ENCODE measurements at regions not wholly inside any gene's neighbourhood (a gene's known extent, or its start where the extent isn't known, plus 50 kb on each side); places are given as distances from the start of the nearest gene placed in this dataset.

DNA sequence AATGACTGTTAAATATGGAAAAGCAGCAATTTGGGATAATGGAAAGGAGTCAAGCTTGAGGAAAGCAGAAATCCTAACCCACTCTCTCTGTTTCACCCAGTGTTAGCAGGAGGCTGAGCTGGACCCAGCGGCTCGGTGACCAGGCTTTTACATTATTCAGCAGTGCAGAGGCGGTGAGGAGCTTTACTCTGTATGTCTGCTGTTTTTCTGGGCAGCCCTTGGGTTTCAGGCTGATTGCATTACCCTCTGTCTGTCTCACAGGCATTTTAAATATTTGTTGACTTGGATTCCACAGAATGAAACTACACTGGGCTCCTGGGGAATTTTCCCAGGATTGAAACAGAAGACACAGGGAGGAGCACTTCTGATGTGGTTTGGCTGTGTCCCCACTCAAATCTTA, 368.0 kb downstream of the GALR1 start:
- H3K36me3 ChIP-seq, result no peaks in the 10 kb centered on the region
- H3K4me3 ChIP-seq, result no peak overlapping the region
- H3K9me3 ChIP-seq, result no peaks in the 10 kb centered on the region
- WGBS, 5 donors, result 69 to 82% (median 76%) methylated on average over 3 of the region's 3 CpGs
- no peaks in the 10 kb centered on the region for H3K4me1 ChIP-seq
- intact Hi-C loops (cut with DNase I; ENCODE audit: low total_unique reads), result no loop called here
- H3K27ac ChIP-seq, result no peak overlapping the region
- TF ChIP-seq POLR2A (IDR thresholded peaks at IDR 0.05) (no peak), POLR2AphosphoS5 (IDR thresholded peaks at IDR 0.05) (no peak)
- TF ChIP-seq, protein P1, sequence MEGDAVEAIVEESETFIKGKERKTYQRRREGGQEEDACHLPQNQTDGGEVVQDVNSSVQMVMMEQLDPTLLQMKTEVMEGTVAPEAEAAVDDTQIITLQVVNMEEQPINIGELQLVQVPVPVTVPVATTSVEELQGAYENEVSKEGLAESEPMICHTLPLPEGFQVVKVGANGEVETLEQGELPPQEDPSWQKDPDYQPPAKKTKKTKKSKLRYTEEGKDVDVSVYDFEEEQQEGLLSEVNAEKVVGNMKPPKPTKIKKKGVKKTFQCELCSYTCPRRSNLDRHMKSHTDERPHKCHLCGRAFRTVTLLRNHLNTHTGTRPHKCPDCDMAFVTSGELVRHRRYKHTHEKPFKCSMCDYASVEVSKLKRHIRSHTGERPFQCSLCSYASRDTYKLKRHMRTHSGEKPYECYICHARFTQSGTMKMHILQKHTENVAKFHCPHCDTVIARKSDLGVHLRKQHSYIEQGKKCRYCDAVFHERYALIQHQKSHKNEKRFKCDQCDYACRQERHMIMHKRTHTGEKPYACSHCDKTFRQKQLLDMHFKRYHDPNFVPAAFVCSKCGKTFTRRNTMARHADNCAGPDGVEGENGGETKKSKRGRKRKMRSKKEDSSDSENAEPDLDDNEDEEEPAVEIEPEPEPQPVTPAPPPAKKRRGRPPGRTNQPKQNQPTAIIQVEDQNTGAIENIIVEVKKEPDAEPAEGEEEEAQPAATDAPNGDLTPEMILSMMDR (IDR thresholded peaks at IDR 0.05 in 8 of 11, conservative IDR thresholded peaks at IDR 0.05 in 3 of 11), result no peak
- no peak for DNase-seq
- peaks cover 0 to 6% (median 0%) of the 10 kb centered on the region in 7 donors for H3K27me3 ChIP-seq (replicated peaks in 1 of 7)

- Histone ChIP-seq H3K4me1 (no peaks in the 10 kb centered on the region), H3K9me3 (no peaks in the 10 kb centered on the region), H3K27ac (no peak overlapping the region), H3K4me3 (no peak overlapping the region), H3K27me3 (replicated peaks in 1 of 7) (peaks cover 0 to 3% (median 0%) of the 10 kb centered on the region in 7 donors), H3K36me3 (no peaks in the 10 kb centered on the region)
- TF ChIP-seq, protein P1 (IDR thresholded peaks at IDR 0.05 in 8 of 11, conservative IDR thresholded peaks at IDR 0.05 in 3 of 11), result no peak
- DNase-seq, result no peak
- intact Hi-C loops (cut with DNase I; ENCODE audit: low total_unique reads), result no loop called here
Measured at GRCh38 chr18:77619525-77619924, 369.9 kb downstream of the GALR1 start.

GRCh38 chr18:77622009-77622692, 372.5 kb downstream of the GALR1 start:
- 48 to 81% (median 64%) methylated on average over 8 of the region's 8 CpGs for WGBS, 5 donors
- peak overlapping the region in 1 of 8 donors; percentile 13 for H3K4me3 ChIP-seq
- intact Hi-C loops (cut with DNase I; ENCODE audit: low total_unique reads), result no loop called here
- no peak for DNase-seq
- H3K27me3 ChIP-seq (replicated peaks in 1 of 7), result peaks cover 0 to under 1% (median 0%) of the 10 kb centered on the region in 7 donors
- no peaks in the 10 kb centered on the region for H3K4me1 ChIP-seq
- no peaks in the 10 kb centered on the region for H3K36me3 ChIP-seq
- H3K27ac ChIP-seq, result no peak overlapping the region
- TF ChIP-seq POLR2A (IDR thresholded peaks at IDR 0.05) (no peak), POLR2AphosphoS5 (IDR thresholded peaks at IDR 0.05) (no peak)
- TF ChIP-seq, protein P1 (IDR thresholded peaks at IDR 0.05 in 8 of 11, conservative IDR thresholded peaks at IDR 0.05 in 3 of 11), result no peak
- H3K9me3 ChIP-seq, result no peaks in the 10 kb centered on the region

DNA sequence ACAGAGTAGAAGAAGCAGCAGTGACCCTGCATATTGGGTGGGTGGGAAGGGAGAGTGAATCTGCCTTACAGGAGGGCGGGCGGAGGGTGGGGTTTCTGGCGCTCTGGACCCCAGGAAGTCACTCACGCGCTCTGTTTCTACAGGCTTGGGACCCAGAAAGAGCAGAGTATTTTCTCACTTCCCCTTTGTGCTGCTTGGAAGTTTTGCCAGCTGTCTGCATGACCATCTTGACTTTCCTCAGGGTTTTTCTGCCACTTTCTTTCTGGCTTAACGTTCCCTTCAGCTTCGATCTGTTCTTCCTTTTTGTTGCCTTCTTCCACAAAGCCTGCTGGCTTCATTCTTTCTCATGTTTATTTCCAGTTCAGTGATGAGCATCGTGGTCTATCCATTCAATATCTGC, 383.1 kb downstream of the GALR1 start:
- H3K9me3 ChIP-seq, result no peaks in the 10 kb centered on the region
- WGBS, 5 donors, result 47 to 71% (median 65%) methylated on average over 8 of the region's 8 CpGs
- H3K27ac ChIP-seq, result no peak overlapping the region
- H3K36me3 ChIP-seq, result no peaks in the 10 kb centered on the region
- intact Hi-C loops (cut with DNase I; ENCODE audit: low total_unique reads), result no loop called here
- no peak for TF ChIP-seq POLR2AphosphoS5 (IDR thresholded peaks at IDR 0.05)
- no peak for TF ChIP-seq POLR2A (IDR thresholded peaks at IDR 0.05)
- TF ChIP-seq, protein P1 (IDR thresholded peaks at IDR 0.05 in 8 of 11, conservative IDR thresholded peaks at IDR 0.05 in 3 of 11), result no peak
- peaks cover 0 to 19% (median 0%) of the 10 kb centered on the region in 7 donors for H3K27me3 ChIP-seq (replicated peaks in 1 of 7)
- H3K4me3 ChIP-seq, result no peak overlapping the region
- no peaks in the 10 kb centered on the region for H3K4me1 ChIP-seq
- no peak for DNase-seq

Measured in spleen (tissue), 11 donors.